ENCODE measurements at regions not wholly inside any gene's neighbourhood (a gene's known extent, or its start where the extent isn't known, plus 50 kb on each side); places are given as distances from the start of the nearest gene placed in this dataset.

GRCh38 chr1:115411371-115412063 is 73.5 kb upstream of the NGF start:
- no peak for DNase-seq

GRCh38 chr1:115409094-115410015 is 71.3 kb upstream of the NGF start:
- no peak for DNase-seq

DNA sequence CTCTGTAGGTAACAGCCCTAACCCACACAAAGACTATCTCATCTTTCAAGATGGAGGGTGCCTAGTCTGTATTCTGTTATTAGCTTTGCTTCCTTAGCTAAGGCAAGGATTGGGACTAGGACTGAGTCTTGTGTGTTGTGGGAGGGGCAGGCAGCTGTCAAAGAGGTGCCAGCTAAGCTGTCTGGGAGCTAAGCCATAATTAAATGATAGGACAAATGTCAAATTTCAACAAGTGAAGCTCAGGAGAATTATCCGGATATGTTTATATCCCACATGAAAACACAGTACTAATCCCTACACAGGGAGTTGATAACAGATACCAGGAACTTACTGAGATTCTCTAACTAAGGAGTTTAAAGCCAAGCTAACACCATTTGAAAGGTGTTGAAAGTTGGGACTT is 70.5 kb upstream of the NGF start:
- no peak for DNase-seq

DNA sequence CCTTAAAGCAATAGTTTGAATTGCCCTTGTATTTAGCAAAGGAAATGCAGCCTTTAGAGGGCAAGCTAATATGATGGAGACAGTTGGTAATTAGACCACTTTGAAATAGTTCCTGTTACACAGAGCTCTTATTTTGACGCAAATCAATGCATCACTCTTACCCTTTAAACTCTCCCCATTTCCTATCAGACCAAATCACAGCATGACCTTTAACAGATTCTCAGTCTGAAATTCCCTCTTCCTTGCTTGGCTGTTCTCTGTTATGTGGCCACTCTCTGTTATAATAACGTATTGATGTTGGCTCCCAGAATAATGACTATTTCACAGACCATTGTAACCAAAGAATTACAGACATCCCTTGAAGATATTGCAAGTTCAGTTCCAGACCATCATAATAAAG is 66.9 kb upstream of the NGF start:
- DNase-seq = no peak

GRCh38 chr1:115402753-115403184 is 64.7 kb upstream of the NGF start:
- DNase-seq = no peak

- no peak for DNase-seq
These were observed 63.6 kb upstream of the NGF start for GRCh38 chr1:115401676-115402075.

- DNase-seq = no peak
These were observed 62.8 kb upstream of the NGF start for GRCh38 chr1:115400891-115401290.

DNA sequence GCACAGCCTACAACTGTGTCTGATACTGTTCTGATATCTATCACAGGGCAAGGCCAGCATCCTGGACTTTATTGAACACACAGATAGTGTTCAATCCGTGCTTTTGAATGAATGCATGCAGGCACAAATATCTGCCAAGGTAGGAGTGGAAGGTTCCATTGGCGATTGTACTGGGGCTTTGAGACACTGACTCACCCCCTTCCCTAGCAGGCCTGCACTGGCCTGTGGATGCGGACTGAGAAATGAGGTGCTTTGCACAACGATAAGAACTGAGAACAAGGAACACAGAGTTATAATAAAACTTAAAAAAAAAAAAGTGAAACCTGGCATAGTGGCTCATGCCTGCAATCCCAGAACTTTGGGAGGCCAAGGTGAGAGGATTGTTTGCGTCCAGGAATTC is 62.4 kb upstream of the NGF start:
- DNase-seq = no peak

- DNase-seq = no peak
These were observed 60.7 kb upstream of the NGF start for GRCh38 chr1:115398745-115399144.
